K562 (cell line): ENCODE measurements at regions not wholly inside any gene's neighbourhood (a gene's known extent, or its start where the extent isn't known, plus 50 kb on each side); places are given as distances from the start of the nearest gene placed in this dataset.

Experiments
- DPF2 ChIP-seq: fragments of 450-650 bp; IDR thresholded peaks from 2 replicates; pipeline ENCODE4 v1.6.1; 2016
- EZH2 ChIP-seq: IDR thresholded peaks from 2 replicates; pipeline ENCODE4 v1.6.1; 2012; ENCODE audit warnings: low read depth, mild to moderate bottlenecking, inconsistent platforms, low read length, borderline replicate concordance
- IRF2 ChIP-seq: sonication (generic); formaldehyde crosslinking; IDR thresholded peaks from 2 replicates; pipeline ENCODE4 v1.8.1; 2022; ENCODE audit warnings: mild to moderate bottlenecking, missing genetic modification reagents
- KLF13 ChIP-seq: fragments of 450-650 bp; IDR thresholded peaks from 2 replicates; pipeline ENCODE4 v1.6.1; 2016; ENCODE audit warnings: missing genetic modification characterization, low read depth, mild to moderate bottlenecking, missing compliant biosample characterization, moderate library complexity, borderline replicate concordance
- PCBP2 ChIP-seq: fragments of 200-400 bp; formaldehyde crosslinking; IDR thresholded peaks from 2 replicates; pipeline ENCODE4 v1.6.1; 2018; ENCODE audit warnings: low read length, low read depth, mild to moderate bottlenecking, moderate library complexity; ENCODE audit not compliant: poor library complexity, severe bottlenecking
- POLR2A ChIP-seq: fragments of 450-650 bp; conservative IDR thresholded peaks from 2 replicates; pipeline ENCODE4 v1.6.1; 2016
- POU5F1 ChIP-seq: fragments of 150-350 bp; IDR thresholded peaks from 2 replicates; pipeline ENCODE4 v1.6.1; 2014; ENCODE audit warnings: borderline replicate concordance, low read length, low read depth, mild to moderate bottlenecking; ENCODE audit not compliant: partially characterized antibody
- RAD51 ChIP-seq: fragments of 450-650 bp; IDR thresholded peaks from 2 replicates; pipeline ENCODE4 v1.7.1; 2016; ENCODE audit warnings: low read depth, mild to moderate bottlenecking, borderline replicate concordance
- ZBTB8A ChIP-seq: fragments of 450-650 bp; IDR thresholded peaks from 2 replicates; pipeline ENCODE4 v1.6.1; 2018; ENCODE audit warnings: mild to moderate bottlenecking, moderate library complexity; ENCODE audit not compliant: partially characterized antibody
- ZFP36 ChIP-seq: fragments of 150-350 bp; IDR thresholded peaks from 2 replicates; pipeline ENCODE4 v1.6.1; 2018; ENCODE audit warnings: low read length, low read depth; ENCODE audit not compliant: partially characterized antibody
- ZNF124 ChIP-seq: sonication (generic); formaldehyde crosslinking; IDR thresholded peaks from 2 replicates; pipeline ENCODE4 v1.8.1; 2022; ENCODE audit warnings: missing genetic modification reagents
- ZNF551 ChIP-seq: fragments of 250-450 bp; sonication (Bioruptor Pico); IDR thresholded peaks from 2 replicates; pipeline ENCODE4 v1.5.0; 2021; ENCODE audit warnings: mild to moderate bottlenecking, moderate library complexity
- TF ChIP-seq, protein P1 (sequence below), 3 experiments: IDR thresholded peaks in 2 of 3; conservative IDR thresholded peaks in 1 of 3; 2 replicates each; pipeline ENCODE4 v1.5.1; 2011 to 2012; ENCODE audit warnings: low read length in 3 of 3, mild to moderate bottlenecking in 3 of 3, control low read depth in 2 of 3, improper control_type of control experiment in 1 of 3, inconsistent platforms in 1 of 3, low read depth in 1 of 3, mixed read lengths in 1 of 3, moderate library complexity in 1 of 3; ENCODE audit not compliant: insufficient read depth in 2 of 3
- TF ChIP-seq, protein P2 (sequence below): sonication (generic); formaldehyde crosslinking; IDR thresholded peaks from 2 replicates; pipeline ENCODE4 v1.5.0; 2020; ENCODE audit warnings: missing genetic modification reagents

DNA sequence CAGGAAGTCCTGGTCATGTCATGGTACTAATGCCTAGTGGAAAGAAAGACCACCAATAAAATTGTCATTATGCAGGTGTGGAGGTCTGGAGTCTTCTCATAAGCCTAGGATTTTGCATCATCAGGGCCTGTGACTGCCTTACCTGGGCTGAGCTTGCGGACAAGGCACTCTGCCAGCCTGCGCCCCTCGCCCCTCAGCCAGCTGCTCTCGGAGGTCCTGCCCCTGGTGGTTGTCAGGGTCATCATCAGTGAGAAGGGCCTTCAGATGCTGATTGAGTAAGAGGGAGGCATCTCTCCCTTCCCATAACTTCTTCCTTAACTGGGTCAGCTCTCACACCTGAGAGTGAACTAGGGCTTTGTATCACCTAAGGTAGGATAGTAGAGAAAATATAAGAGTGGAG lies 132.8 kb downstream of the DCLK3 start:
- no peak for TF ChIP-seq RAD51
- no peak for TF ChIP-seq EZH2
- TF ChIP-seq DPF2 = no peak
- no peak for TF ChIP-seq POLR2A
- no peak for TF ChIP-seq PCBP2
- TF ChIP-seq POU5F1 = no peak
- no peak for TF ChIP-seq KLF13
- TF ChIP-seq, protein P1, sequence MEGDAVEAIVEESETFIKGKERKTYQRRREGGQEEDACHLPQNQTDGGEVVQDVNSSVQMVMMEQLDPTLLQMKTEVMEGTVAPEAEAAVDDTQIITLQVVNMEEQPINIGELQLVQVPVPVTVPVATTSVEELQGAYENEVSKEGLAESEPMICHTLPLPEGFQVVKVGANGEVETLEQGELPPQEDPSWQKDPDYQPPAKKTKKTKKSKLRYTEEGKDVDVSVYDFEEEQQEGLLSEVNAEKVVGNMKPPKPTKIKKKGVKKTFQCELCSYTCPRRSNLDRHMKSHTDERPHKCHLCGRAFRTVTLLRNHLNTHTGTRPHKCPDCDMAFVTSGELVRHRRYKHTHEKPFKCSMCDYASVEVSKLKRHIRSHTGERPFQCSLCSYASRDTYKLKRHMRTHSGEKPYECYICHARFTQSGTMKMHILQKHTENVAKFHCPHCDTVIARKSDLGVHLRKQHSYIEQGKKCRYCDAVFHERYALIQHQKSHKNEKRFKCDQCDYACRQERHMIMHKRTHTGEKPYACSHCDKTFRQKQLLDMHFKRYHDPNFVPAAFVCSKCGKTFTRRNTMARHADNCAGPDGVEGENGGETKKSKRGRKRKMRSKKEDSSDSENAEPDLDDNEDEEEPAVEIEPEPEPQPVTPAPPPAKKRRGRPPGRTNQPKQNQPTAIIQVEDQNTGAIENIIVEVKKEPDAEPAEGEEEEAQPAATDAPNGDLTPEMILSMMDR (IDR thresholded peaks at IDR 0.05 in 2 of 3, conservative IDR thresholded peaks at IDR 0.05 in 1 of 3; ENCODE audit: insufficient read depth in 2 of 3, low read depth in 1 of 3, low read length in 3 of 3) = no peak
- no peak for TF ChIP-seq ZBTB8A
- no peak for TF ChIP-seq IRF2 (CRISPR knock-in tag)
- TF ChIP-seq, protein P2, sequence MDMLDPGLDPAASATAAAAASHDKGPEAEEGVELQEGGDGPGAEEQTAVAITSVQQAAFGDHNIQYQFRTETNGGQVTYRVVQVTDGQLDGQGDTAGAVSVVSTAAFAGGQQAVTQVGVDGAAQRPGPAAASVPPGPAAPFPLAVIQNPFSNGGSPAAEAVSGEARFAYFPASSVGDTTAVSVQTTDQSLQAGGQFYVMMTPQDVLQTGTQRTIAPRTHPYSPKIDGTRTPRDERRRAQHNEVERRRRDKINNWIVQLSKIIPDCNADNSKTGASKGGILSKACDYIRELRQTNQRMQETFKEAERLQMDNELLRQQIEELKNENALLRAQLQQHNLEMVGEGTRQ = no peak
- no peak for TF ChIP-seq ZFP36
- no peak for TF ChIP-seq ZNF551 (CRISPR knock-in tag)
- no peak for TF ChIP-seq ZNF124 (CRISPR knock-in tag)
